ENCODE measurements at regions not wholly inside any gene's neighbourhood (a gene's known extent, or its start where the extent isn't known, plus 50 kb on each side); places are given as distances from the start of the nearest gene placed in this dataset.

GRCh38 chr13:90438576-90438975, 908.9 kb upstream of the MIR17HG start:
- H2BK20ac ChIP-seq (ENCODE audit: low read depth, low read length), result no peak overlapping the region
- H3K4me1 ChIP-seq (ENCODE audit: control insufficient read depth, insufficient read depth, low read length), result no peaks in the 10 kb centered on the region
- no peak overlapping the region for H3K9ac ChIP-seq (ENCODE audit: low read depth, low read length)
- no peak overlapping the region for H4K91ac ChIP-seq (ENCODE audit: insufficient read depth, low read depth, low read length)
- H3K27ac ChIP-seq (ENCODE audit: insufficient read depth, low read length), result no peak overlapping the region
- H3K56ac ChIP-seq (ENCODE audit: extremely low read depth, insufficient read depth, low read length), result no peak overlapping the region
- no peaks in the 10 kb centered on the region for H3K27me3 ChIP-seq (ENCODE audit: control insufficient read depth, insufficient read depth, low read length)
- H3K23ac ChIP-seq (ENCODE audit: low read depth, low read length), result no peak overlapping the region
- no CpG with 5 or more reads among the region's 3 CpGs for WGBS, 2 experiments (ENCODE audit: extremely low coverage in 2 of 2, insufficient read length in 1 of 2)
- H2BK15ac ChIP-seq (ENCODE audit: low read depth, low read length), result no peak overlapping the region
- BruUV-seq (replicated peaks), result no TSS peak
- DNase-seq (no peak), ATAC-seq (ENCODE audit: low read depth) (no peak)
- no peak overlapping the region for H2AFZ ChIP-seq (replicated peaks; ENCODE audit: low read length, poor library complexity)
- no peaks in the 10 kb centered on the region for H4K20me1 ChIP-seq (ENCODE audit: insufficient read depth, low read length)
- H4K8ac ChIP-seq (ENCODE audit: low read depth in 2 of 2, low read length in 2 of 2), result no peak overlapping the region
- no peak overlapping the region for H3K14ac ChIP-seq (replicated peaks; ENCODE audit: low read depth, low read length)
- H3K4ac ChIP-seq (ENCODE audit: low read depth, low read length), result no peak overlapping the region
- H3K36me3 ChIP-seq (ENCODE audit: control insufficient read depth, insufficient read depth, low read length), result no peaks in the 10 kb centered on the region
- H3K9me1 ChIP-seq (ENCODE audit: insufficient read depth, low read length), result no peaks in the 10 kb centered on the region
- no peak overlapping the region for H2AK5ac ChIP-seq (ENCODE audit: low read depth, low read length)
- ChIA-PET CTCF (interaction anchor here (0.5 to 0.7 kb wide), 2 partner anchors 9 to 1052 kb away, joined by 3 read pairs; no protein-coding TSS in a partner anchor), POLR2A (ENCODE audit: unreplicated experiment) (interaction anchor here (0.6 kb wide), 1 partner anchor 30 kb away, joined by 4 read pairs; no protein-coding TSS in a partner anchor)
- H2AK9ac ChIP-seq (replicated peaks; ENCODE audit: low read depth, low read length, poor library complexity), result no peak overlapping the region
- dilution Hi-C loops (cut with HindIII; ENCODE audit: low sequenced_read_pairs, unreplicated experiment), result no loop called here
- H3K79me1 ChIP-seq (ENCODE audit: low read depth in 1 of 2, low read length in 2 of 2), result no peaks in the 10 kb centered on the region
- in situ Hi-C loops (cut with MboI; ENCODE audit: low sequenced_read_pairs), result no loop called here
- no peak overlapping the region for H3K4me3 ChIP-seq (ENCODE audit: insufficient read depth, low read depth, low read length)
- H2BK120ac ChIP-seq (ENCODE audit: low read depth, low read length), result no peak overlapping the region
- H3K9me3 ChIP-seq (ENCODE audit: control insufficient read depth, insufficient read depth, low read length), result no peaks in the 10 kb centered on the region
- TF ChIP-seq MAZ (IDR thresholded peaks at IDR 0.05; ENCODE audit: borderline replicate concordance, low read depth, low read length) (no peak), CTCF (conservative IDR thresholded peaks at IDR 0.05; ENCODE audit: low read depth, low read length) (no peak), NFE2L2 (IDR thresholded peaks at IDR 0.05; ENCODE audit: low read depth, low read length) (no peak)
- TF ChIP-seq, protein P1, sequence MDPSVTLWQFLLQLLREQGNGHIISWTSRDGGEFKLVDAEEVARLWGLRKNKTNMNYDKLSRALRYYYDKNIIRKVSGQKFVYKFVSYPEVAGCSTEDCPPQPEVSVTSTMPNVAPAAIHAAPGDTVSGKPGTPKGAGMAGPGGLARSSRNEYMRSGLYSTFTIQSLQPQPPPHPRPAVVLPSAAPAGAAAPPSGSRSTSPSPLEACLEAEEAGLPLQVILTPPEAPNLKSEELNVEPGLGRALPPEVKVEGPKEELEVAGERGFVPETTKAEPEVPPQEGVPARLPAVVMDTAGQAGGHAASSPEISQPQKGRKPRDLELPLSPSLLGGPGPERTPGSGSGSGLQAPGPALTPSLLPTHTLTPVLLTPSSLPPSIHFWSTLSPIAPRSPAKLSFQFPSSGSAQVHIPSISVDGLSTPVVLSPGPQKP (IDR thresholded peaks at IDR 0.05; ENCODE audit: borderline replicate concordance, low read depth, low read length), result no peak
- H2BK5ac ChIP-seq (ENCODE audit: low read depth, low read length, poor library complexity, severe bottlenecking), result no peak overlapping the region
- no peak overlapping the region for H4K5ac ChIP-seq (ENCODE audit: low read depth, low read length)
- no peak overlapping the region for H3K4me2 ChIP-seq (ENCODE audit: low read depth, low read length)
- intact Hi-C loops (cut with micrococcal nuclease), result no loop called here
- no peak overlapping the region for H3K18ac ChIP-seq (ENCODE audit: low read depth, low read length)

Data from IMR-90 (cell line).